ENCODE measurements at regions not wholly inside any gene's neighbourhood (a gene's known extent, or its start where the extent isn't known, plus 50 kb on each side); places are given as distances from the start of the nearest gene placed in this dataset.
A peak's percentile ranks its signal among the peaks of the same experiment; 100 is the strongest.

DNA sequence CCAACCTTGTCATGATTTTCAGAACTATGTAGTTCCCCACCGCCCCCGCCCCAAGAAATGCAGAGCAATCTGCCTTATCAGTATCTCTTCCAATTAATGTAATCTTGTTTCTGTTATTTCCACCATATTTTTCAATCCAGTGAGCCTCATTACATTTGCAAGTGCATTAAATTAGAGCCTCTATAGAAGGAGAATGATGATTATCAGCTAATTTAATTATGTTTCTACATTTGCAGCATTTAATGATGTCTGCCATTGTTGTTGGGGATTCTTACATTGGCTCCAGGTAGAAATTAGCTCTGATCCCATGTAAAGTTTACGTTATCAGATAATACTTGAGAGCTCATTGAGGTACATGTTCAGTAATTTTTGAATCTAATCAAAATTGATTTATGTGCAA lies 707.0 kb upstream of the RBFOX1 start:
- no peak for DNase-seq (ENCODE audit: low read depth in 4 of 4, low spot score in 3 of 4)

DNA sequence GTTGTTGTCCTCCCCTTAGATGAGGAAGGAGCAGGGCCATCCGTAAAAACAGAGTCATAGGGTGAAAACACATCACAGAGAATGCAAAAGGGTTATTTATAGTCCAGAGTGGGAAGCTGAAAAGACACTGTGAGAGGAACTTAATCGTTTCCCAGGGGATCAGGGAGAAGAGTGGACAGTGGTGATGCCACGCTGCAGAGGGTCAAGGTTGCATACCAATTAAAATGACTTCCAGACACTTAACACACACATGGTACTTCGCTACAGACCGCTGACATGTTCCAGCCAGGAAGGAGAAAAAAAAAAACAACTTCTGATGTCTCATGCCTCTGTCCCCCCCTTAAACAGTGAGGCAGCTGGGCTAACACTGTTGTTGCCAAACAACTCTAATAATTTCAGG lies 713.8 kb upstream of the RBFOX1 start:
- DNase-seq (ENCODE audit: low read depth in 4 of 4, low spot score in 3 of 4) = no peak

DNA sequence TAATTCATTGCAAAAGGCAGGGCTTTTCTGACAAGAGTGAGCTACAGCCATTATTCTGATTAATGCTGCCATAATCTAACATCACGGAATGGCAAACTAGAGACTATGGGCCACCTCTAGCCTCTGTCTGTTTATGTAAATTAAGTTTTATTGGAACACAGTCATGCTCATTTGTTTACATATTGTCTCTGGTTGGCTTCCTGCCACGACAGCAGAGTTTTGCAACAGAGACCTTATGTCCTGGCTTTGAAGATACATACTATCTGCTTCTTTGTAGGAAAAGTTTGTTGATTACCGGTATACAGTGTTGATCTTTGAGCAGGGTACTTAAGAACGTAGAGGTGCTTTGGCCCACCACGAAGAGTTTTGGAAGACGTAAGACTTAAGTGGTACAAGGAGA lies 715.9 kb upstream of the RBFOX1 start:
- DNase-seq (ENCODE audit: low read depth in 4 of 4, low spot score in 3 of 4) = no peak

DNA sequence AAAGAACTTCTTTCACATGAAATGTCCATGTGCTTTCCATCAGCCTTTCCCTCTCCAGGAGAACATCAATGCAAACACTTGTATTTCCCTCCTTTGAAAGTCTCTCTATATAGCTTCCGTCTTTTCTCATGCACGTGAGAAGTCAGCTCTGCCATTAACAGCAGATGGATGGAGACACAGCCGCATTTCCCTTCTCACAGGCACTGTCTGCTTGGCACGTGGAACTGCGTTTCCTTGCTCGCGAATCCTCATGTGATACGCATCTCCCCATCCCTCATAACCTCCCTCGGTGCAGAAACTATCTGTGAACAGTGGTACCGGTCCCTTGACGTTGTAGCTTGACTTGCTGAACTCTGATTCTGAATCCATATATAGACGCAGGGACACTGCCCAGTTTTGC lies 717.0 kb upstream of the RBFOX1 start:
- DNase-seq (ENCODE audit: low read depth in 4 of 4, low spot score in 3 of 4) = no peak

DNA sequence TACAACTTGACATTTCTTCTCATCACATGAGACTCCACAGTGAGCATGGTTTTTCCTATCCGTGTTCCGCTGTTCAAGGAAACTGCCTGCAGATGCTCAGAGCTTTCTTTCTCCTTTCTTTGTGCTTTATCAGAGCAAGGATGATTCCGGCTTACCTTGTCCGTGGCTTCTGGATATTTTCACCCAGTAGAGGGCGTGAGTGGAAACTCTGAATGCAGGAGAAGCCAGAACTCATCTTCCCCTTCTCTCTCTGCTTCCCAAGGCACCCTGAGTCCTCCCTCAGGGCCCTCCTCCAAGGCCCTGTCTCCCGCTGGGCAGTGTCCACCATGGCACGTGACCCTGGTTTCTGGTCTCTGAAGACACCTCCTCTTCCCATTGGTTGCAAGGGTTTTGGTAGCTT lies 721.1 kb upstream of the RBFOX1 start:
- DNase-seq (ENCODE audit: low read depth in 4 of 4, low spot score in 3 of 4) = no peak

DNA sequence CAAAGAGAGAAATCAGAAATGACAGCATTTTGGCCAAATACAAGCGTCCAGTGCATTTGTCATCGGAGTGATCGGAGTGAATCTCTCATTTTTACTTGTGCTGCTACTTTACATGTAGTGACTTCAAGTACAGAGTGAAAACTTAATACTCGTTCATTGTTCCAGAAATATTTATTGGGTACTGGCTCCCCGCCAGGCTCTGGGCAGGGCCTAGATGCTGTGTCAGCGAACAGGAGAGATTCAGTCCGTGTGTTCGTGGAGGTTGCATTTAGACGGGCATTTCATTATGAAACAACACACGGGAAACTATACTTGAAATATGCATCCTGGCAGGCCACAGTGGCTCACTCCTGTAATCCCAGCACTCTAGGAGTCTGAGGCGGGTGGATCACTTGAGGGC lies 727.2 kb upstream of the RBFOX1 start:
- no peak for DNase-seq (ENCODE audit: low read depth in 4 of 4, low spot score in 3 of 4)

DNA sequence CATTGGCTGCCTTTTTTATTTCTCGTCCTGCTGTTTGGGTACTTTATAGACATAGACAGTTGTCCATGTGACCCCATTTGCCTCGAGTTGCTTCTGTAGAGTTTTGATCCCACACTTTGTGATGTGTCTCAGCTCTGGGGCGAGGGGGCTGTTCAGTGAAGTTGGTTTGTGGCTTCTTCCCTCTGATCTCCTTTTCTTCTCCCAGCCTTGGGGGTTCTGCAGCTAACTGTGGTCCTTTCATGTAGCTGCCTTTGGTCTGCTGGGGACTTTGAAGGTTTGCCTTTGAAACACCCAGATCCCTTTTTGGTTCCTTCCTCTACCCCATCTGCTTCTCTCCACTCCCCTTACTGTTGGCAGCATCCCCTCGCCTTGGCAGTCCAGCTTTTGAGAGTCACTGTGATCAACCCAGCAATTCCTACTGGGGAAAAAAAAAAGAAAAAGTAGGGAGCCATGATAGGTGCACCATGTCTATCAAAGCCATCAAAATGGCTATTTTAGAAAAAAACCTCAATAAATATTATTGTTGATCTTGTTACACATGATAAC lies 728.8 kb upstream of the RBFOX1 start:
- no peak for DNase-seq (ENCODE audit: low read depth in 4 of 4, low spot score in 3 of 4)

DNA sequence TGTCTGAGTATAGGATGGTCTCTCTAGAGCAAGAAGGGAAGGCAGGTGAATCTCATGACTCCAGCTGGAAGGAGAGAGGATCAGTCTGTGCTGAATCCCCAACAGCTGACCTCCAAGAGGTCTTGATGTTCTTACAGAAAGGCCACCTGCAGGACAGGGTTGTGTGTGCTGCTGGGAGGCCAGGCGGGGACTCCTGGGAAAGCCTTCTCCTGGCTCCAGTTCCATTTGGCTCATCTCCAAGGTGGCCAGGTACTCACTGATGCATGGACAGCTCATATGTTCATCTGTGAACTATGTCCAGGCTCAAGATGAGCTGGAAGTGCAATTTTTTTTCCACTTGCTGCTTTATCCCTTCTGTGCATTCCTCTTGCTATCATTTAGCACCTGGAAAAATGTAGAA lies 730.2 kb upstream of the RBFOX1 start:
- no peak for DNase-seq (ENCODE audit: low read depth in 4 of 4, low spot score in 3 of 4)

DNA sequence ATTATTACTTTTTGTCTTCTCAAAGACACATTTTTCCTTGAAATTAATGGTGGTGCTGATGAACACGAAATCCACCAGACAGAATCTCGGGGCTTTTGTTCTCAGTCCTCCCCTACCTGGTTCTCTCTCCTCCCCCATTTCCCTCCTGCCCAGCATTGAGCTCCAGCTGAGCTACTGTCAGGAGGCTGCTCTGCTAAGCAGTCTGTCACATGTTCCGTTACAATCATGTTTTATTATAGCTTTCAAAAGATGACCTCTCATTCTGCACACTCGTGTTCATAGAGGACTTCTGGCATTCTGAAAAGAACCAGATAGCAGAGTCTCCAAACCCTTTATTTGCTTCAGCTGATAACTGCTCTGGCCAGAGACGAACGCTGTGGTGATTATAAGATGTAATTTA lies 732.5 kb upstream of the RBFOX1 start:
- no peak for DNase-seq (ENCODE audit: low read depth in 4 of 4, low spot score in 3 of 4)

DNA sequence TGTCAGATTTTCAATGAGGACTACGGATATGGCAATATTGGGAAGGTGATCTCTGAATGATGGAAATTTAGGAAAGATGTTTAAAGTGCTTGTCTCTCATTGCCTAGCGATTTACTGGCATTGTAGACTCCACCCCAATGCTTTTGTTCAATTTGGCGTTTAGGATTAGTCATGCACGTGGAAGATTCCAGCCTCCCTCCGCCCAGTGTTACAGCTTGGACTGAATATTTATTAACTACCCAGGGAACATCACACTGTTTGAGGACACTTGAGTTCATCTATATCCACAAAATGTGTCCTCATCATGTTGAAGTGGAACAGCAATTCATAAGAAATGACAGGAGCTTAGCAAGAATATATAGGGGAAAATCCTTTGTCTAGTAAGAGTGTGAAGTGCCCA lies 738.8 kb upstream of the RBFOX1 start:
- DNase-seq (ENCODE audit: low read depth in 4 of 4, low spot score in 3 of 4) = no peak

DNA sequence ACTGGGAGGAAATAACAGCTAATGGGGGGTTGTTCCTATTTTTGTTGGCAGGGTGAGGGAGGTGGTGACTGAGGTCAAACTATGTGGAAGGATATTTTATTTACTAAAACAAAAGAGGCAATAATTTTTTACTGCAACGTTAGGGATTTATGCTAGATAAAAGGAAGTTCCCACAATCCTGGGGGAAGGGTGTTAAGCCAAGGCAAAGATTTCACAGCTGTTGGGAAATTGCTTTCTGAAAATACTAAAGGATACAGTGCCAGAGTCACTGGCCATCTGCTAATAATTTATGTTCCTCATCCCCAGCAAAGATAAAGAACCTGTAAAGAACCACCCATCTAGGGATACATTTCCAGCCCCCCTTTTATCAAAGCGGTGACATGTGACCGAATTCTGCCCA lies 756.0 kb upstream of the RBFOX1 start:
- peak in 2 of 4 donors; percentile 19 to 27 for DNase-seq (ENCODE audit: low read depth in 4 of 4, low spot score in 3 of 4)

DNA sequence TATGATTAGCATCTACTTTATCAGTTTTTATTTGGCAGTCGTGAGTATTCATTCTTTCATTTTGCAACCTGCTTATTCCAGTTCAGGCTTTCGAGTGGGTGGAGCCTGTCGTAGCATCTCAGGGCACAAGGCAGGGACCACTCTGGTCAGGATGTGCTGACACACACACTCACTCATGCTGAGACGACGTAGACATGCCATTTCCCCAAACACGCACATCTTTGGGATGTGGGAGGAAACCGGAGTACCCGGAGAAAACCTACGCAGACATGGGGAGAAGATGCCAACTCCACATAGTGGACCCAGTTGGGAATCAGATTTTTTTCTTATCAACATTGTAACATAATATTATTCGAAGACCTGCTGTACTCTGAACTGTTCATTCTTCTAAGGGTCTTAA lies 756.5 kb upstream of the RBFOX1 start:
- DNase-seq (ENCODE audit: low read depth in 4 of 4, low spot score in 3 of 4) = no peak

DNA sequence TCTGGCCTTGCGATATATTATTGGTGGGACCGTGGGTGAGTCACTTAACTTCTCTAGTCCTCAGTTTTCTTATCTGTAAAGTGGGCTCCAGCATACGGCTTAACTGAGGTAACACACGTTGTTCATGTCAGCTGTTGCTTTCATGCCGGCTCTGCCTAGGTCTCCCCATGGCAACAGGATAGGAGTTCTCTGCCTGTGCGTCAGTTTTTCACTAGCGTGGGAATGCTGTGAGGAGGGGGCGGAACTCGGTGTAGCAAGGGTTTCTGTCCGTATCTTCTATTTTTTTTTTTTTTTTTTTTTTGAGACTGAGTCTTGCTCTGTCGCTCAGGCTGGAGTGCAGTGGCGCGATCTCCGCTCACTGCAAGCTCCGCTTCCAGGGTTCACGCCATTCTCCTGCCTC lies 758.5 kb upstream of the RBFOX1 start:
- DNase-seq (ENCODE audit: low read depth in 4 of 4, low spot score in 3 of 4) = no peak

DNA sequence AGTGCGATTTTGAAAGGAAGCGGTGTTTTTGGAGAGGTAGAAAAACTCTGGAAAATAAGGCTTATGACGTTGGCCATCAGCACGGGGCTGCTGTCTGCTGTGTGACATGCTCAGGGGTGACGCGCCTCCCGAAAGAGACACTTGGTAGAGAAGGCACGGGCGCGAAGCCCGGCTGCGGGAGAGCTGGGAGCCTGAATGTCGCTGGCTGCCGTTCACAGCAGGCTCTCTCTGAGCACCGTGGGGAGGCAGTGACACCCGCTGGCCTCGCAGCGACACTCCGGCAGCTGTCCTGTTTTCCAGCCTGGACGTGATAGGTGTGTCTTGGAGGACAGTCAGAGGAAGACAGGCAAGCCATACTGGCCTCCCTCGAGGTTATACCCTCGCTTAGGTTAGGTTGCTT lies 759.1 kb upstream of the RBFOX1 start:
- DNase-seq (ENCODE audit: low read depth in 4 of 4, low spot score in 3 of 4) = peak in 2 of 4 donors; percentile 6 to 32

DNA sequence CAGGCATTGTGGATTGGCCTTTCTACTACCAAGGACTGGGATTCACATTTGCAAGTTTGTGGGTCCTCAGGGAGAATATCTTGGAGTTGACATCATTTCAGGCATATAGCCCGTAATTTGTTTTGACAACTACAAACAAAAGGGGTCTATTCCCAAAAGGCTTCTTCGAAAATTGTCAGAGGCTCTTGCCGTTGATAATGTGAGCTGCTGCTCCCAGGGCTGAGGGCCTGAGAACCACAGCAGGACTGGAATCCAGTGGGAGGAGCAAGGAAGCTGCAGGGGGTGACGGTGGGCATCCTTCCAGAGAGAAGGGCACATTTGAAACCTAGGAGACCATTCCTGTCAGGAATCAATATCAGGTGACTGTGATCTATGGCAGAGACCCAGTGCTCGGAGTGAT lies 761.6 kb upstream of the RBFOX1 start:
- no peak for DNase-seq (ENCODE audit: low read depth in 4 of 4, low spot score in 3 of 4)

DNA sequence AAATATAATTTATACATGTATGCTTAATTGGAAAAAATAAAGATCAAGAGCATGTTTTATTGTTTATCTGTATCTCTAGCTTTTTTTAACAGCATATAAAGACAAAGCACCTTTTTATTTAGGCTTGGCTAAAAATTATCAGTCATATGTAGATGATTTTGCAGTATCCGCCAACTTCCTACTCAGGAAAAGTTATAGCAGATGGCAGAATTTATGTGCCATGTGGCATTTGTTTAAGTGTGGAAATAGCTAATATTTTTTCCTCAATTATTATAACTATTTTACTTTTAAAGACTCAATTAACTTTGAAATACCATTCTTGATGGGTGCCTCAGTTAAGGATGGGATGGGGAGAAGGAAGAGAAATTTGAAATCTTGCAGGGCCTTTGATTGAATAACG lies 762.1 kb upstream of the RBFOX1 start:
- DNase-seq (ENCODE audit: low read depth in 4 of 4, low spot score in 3 of 4) = no peak

DNA sequence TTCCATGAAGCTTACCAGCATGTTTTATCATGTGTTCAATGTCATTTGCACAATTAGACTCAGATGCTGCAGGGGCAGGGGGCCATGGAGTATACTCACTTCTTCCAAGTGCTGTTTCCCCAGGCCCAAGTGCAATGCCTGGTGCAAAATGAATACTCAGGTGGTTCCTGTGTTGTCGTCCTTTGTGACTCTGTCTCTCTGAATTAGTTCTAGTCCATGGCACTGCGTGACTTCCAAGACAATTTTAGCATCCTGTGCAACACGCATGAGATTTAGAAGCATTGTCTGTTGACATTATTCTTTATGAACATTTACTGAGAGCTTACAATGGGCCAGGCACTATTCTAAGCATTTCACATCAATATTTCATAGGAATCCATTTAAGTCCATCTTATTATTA lies 769.7 kb upstream of the RBFOX1 start:
- no peak for DNase-seq (ENCODE audit: low read depth in 4 of 4, low spot score in 3 of 4)

DNA sequence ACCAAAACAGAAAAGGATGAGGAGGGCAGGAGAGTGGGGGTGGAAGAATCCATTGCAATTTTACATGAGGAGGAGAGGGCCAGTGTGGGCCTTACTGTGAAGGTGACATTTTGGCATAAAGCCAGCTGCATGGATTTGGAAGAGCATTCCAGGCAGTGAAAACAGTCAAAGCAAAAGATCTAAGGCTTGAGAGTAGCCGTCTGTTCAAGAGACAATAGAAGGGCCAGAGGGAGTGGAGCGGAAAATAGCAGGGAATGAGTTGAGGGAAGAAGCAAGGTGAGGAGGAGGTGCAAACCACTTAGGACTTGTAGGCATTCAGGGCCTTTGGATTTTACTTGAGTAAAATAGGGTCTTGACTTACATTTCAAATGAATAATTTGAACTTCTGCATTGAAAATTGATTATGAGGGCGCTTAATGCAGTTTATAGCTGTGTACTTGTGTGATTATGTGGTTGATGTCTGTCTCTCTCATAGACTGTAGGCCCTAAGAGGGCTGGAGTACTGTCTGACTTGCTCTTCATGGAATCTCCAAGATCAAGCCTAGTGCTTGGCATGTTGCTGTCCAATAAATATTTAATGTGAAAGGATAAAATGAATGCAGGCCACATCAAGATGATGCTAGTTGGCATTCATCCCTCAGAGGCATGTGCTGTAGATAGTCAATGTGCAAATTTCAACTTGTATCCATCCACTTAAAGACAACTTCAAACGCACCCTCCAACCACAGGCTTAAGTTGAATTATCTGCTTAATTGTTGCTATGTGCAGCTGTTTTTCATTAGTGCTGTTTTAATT lies 772.1 kb upstream of the RBFOX1 start:
- no peak for DNase-seq (ENCODE audit: low read depth in 4 of 4, low spot score in 3 of 4)

DNA sequence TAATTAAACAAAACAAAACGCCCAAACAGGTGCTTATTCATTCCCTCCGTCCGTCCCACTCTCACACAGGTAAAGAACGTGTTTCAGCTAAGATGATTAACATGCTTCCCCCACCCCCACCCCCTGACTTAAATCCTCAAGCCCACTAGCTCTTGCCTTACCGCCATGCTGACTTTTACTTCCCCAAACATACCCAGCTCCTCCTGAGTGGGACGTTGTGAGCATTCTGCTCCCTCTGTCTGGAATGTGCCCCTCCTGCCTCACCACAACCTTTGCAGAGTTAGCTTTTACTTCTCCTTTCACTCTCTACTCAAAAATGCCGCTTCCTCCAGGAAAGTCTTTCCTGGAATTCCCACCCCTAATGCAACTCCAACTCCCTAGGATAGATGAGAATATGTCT lies 774.0 kb upstream of the RBFOX1 start:
- DNase-seq (ENCODE audit: low read depth in 4 of 4, low spot score in 3 of 4) = no peak

DNA sequence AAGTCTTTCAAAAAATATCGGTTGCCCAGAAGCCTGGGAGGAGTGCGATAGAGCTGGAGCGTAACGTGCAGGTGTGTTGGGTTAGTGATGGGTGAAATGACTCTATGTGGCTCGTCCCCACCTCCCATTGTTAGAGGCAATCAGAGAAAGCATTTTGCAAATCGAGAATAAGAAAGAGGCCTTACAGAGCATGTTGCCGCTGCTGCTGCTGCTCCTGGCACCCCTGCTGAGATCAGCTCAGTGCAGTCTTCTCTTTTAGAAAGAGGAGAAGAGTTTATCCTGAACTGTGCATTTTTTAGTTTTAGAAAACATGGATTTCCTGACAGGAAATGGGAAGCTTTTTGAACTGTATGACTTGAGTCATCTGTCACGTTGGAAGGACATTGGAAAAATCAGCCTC lies 774.5 kb upstream of the RBFOX1 start:
- no peak for DNase-seq (ENCODE audit: low read depth in 4 of 4, low spot score in 3 of 4)

DNA sequence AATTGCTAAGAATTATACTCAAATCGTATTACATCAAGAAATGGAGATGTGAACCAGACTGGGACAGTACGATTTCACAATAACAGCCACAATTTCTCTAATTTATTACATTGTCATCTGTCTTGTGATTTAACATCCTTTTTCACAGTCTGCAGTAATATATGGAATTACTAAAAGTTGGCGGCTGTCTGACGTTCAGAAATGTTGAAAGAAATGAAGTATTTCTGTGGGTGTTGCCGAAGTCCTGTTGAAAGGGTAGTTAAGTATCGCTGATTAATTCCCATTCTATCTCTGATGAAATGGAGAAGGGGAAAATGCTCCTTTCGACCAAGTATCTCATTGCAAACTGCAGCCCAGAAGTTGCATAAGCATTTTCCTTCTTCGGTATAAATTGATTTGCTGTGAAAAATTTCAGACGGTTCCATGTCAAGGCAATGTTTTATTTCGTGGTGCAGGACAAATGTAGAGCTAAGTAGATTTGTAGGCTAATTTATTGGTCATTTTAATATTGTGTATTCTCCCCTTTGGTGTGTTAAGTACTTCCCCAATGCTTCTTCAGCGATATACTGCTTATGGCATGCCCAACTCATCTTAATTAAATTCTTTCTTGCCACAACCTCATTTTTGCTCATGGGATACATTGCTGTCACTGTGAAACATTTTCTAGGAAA lies 775.2 kb upstream of the RBFOX1 start:
- no peak for DNase-seq (ENCODE audit: low read depth in 4 of 4, low spot score in 3 of 4)

DNA sequence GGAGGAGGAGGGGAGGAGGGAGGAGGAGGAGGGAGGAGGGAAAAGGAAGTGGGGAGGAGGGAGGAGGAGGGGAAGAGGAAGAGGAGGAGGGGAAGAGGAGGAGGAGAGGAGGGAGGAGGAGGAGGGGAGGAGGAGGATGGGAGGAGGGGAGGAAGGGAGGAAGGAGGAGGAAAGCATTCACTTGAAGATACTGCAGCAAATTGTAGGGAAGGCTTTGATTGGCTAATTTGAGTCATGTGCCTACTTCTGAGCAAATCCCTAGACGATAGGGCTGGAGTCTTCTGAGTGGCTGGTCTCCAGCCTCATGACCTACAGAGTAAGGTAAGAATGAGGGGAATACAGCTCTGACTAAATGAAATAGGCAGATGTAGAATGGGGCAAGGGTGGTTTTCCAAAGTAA lies 783.2 kb upstream of the RBFOX1 start:
- no peak for DNase-seq (ENCODE audit: low read depth in 4 of 4, low spot score in 3 of 4)
